Embryonic facial prominence (tissue), 1 donor: ENCODE measurements at regions not wholly inside any gene's neighbourhood (a gene's known extent, or its start where the extent isn't known, plus 50 kb on each side); places are given as distances from the start of the nearest gene placed in this dataset.

Experiments used
- DNase-seq: peaks from one replicate; pipeline ENCODE4 v3.0.0-alpha.2; 2016; ENCODE audit errors: extremely low spot score

GRCh38 chr5:118687661-118688621, 300.4 kb downstream of the DTWD2 start:
- no peak for DNase-seq

- no peak for DNase-seq
These were observed 301.2 kb downstream of the DTWD2 start for GRCh38 chr5:118687100-118687499.

GRCh38 chr5:118681655-118682054, 306.7 kb downstream of the DTWD2 start:
- no peak for DNase-seq

GRCh38 chr5:118679264-118679940, 308.9 kb downstream of the DTWD2 start:
- DNase-seq, result no peak

GRCh38 chr5:118678746-118679145, 309.6 kb downstream of the DTWD2 start:
- no peak for DNase-seq

- DNase-seq, result no peak
These were observed 313.1 kb downstream of the DTWD2 start for GRCh38 chr5:118675247-118675646.

GRCh38 chr5:118657576-118657975, 330.8 kb downstream of the DTWD2 start:
- DNase-seq, result no peak

- DNase-seq, result no peak
These were observed 334.5 kb downstream of the DTWD2 start for GRCh38 chr5:118653872-118654271.

GRCh38 chr5:118653183-118653582, 335.2 kb downstream of the DTWD2 start:
- no peak for DNase-seq

- no peak for DNase-seq
These were observed 337.3 kb downstream of the DTWD2 start for GRCh38 chr5:118651002-118651401.

- DNase-seq, result no peak
These were observed 340.8 kb downstream of the DTWD2 start for GRCh38 chr5:118647587-118647986.

GRCh38 chr5:118646917-118647316, 341.4 kb downstream of the DTWD2 start:
- DNase-seq, result no peak

- DNase-seq, result no peak
These were observed 350.2 kb downstream of the DTWD2 start for GRCh38 chr5:118637947-118638670.

- no peak for DNase-seq
These were observed 359.5 kb downstream of the DTWD2 start for GRCh38 chr5:118628660-118629354.

- DNase-seq, result no peak
These were observed 368.1 kb downstream of the DTWD2 start for GRCh38 chr5:118620233-118620632.

- DNase-seq, result no peak
These were observed 368.5 kb downstream of the DTWD2 start for GRCh38 chr5:118619823-118620222.

- no peak for DNase-seq
These were observed 372.1 kb downstream of the DTWD2 start for GRCh38 chr5:118616281-118616680.

GRCh38 chr5:118614731-118615456, 373.5 kb downstream of the DTWD2 start:
- no peak for DNase-seq

GRCh38 chr5:118611332-118611945, 376.9 kb downstream of the DTWD2 start:
- DNase-seq, result no peak

- no peak for DNase-seq
These were observed 381.4 kb downstream of the DTWD2 start for GRCh38 chr5:118606940-118607339.

- DNase-seq, result no peak
These were observed 382.6 kb downstream of the DTWD2 start for GRCh38 chr5:118605761-118606160.
